ENCODE measurements at regions not wholly inside any gene's neighbourhood (a gene's known extent, or its start where the extent isn't known, plus 50 kb on each side); places are given as distances from the start of the nearest gene placed in this dataset.
"Not testable (repeated sequence)": the region's sequence is repeated elsewhere in the genome, so short reads cannot be mapped to it uniquely, and the experiment has no call there.

DNA sequence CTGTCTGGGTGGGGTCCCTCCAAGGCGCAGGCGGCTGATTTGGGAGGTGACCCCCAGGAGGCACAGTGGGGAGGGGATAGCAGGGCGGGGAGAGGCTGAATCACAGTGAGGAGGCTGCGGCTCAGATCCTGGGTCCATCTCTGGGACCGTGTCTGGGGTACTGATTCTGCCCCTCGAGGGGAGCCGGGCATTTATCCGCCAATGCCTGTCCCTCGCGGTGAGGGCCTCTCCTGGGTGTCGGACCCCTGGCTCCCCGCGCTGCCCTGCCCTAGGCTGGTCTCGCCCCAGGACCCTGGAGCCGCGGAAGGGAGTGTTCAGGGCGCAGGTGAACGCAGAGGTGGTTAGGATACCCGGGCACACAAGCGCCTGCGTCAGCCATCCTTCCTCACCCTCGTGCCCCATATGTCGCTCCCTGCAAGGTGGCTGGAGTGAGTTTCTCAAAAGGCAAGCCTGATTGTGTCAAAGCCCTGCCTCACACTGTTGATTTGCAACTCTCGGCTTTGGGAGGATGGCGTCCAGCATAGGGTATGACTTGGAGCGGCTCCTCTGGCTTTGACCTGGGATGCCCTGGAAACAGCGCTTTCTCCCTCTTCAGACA lies 530.9 kb downstream of the PTPRU start:
- no peak for DNase-seq

DNA sequence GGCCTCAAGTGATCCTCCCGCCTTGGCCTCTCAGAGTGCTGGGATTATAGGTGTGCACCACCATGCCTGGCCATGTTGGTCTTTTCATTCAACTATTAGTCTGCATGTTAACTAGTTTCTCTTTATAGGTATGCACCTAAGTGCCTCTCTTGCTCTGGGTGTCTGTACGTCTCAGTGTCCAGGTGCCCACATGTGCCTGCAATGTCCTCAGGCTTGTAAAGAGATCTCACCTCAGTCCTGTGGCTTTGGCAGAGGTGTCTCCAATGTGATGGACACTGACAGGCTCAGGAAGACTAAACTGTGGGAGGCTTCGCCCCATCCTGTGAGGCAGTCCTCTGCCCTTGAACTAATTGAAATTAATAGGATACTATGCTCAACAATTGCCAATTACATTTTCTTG lies 526.3 kb downstream of the PTPRU start:
- DNase-seq = no peak

DNA sequence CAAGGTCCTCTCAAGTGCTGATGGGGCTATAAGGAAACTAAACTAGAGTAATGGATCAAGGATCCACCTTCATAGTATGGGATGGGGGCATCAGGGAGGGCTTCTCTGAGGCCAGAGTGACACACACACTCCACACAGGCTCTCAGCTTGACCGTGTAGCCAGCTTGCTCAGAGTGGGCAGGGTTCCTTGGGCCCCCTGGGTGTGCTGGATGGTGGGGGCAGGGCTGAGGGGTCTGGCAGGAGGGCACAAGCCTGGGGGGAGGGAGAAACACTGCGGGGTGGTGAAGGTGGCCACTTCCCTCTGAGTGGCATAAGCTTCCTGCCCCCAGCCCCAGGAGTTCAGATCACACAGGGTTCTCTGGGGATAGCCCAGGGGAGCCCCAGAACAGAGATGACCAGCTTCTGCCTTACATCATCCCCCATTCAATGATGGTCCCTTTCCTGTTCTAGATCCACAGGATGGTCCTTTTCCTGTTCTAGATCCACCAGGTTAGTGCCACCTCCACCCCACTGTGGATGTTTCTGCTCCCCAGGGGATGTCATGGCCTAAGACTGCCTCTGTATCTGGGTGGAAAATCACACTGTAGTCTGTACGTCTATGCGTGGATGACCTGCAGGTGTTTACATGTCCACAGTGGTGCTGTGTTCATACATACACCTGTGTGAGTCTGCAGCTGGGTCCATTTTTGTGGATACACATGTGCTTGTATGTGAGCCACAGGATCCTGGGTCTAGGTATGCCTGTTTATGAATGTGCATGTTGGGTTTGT lies 525.0 kb downstream of the PTPRU start:
- DNase-seq = no peak

DNA sequence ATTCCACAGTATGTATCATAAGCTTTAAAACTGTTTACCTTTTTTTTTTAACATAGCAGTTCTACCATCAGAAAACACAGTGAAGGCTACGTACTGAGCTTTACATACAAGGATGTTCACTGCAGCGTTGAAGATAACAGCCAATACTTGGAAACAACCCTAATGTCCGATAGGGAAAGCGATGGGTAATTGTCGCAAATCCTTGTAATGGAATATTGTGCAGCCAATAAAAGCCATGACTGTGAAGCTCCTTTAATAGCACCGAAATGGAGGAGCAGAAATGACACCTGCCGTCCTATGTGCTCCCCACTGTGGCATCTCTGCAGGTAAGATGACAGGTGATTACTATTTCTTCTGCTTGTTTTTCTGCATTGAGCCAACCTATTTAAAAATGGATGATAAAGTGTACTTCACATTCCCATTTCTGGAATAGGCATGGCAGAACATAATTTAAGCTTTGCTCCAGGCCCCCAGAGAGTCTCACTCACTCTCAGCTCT lies 523.8 kb downstream of the PTPRU start:
- DNase-seq = no peak

DNA sequence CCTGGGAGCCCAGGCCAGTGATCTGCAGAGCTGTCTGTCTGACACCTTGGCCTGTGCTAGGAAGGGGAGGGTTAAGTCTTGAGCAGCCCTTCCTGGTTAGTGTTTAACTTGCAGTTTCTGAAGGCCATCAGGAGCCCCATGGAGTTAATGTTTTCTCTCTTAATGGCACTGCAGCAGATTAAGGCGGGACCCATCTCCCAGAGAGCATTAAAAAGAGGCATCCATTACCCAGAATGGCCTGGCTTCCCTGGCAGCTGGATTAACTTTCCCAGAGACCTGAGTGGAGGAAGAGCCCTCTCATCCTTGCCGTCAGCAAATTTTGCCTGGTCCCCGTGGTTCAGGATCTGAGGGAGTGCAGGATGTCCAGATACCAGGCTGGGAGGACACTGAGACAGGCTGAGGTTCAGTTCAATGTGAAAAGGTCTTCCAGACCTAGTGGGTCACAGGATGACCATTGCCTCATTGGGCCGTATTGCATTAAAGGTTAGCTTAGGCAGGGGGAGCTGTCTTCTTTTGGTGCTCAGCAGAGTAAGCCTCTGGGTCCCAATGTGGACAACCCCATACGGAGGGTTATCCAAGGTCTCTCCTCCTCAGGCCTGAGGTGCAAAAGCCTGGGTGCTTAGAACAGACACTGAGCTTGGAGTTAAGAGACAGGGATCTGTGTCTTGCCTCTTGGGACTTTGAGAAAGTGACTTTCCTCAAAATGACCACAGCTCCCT lies 522.6 kb downstream of the PTPRU start:
- no peak for DNase-seq

DNA sequence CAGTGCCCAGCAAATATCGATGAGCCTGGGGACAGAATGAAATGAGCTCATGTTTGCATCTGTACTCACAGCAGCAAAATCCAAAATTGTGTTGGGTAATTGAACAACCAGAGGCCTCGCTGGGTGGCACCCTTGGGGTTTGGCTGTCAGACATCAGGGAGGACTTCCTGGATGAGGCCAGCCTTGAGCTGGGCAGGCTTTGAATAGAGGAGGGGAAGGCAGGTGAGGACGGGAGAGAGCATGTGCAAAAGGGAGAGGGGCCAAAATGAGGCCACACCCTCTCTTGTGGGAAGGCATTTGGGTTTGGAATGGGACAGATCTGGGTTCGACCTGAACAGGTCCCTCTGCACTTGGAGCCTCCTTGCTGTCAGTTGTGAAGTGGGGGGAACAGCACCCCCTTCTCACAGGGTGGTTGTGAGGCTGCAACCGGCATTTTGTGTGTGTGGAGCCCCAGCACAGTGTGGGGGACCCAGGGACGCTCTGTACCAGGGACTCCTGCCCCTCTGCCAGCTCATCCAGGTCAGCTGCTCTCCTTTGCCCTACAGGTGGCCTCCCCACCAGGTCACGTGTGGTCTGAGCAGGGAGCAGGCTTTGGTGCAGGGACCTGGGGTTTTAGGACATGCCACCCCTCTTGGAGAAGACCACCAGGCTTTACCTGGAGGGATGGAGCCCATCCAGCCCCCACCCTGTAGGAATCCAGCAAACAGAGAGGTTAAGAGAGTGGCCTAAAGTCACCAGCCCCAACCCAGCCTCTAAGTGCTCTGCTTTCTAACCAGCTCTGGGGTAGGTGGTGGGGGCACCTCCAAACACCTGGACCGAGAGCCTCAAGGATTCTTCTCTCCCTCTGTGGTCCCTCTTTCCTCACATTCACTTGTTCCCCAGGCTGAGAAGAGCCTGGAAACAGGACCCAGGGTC lies 521.8 kb downstream of the PTPRU start:
- no peak for DNase-seq

DNA sequence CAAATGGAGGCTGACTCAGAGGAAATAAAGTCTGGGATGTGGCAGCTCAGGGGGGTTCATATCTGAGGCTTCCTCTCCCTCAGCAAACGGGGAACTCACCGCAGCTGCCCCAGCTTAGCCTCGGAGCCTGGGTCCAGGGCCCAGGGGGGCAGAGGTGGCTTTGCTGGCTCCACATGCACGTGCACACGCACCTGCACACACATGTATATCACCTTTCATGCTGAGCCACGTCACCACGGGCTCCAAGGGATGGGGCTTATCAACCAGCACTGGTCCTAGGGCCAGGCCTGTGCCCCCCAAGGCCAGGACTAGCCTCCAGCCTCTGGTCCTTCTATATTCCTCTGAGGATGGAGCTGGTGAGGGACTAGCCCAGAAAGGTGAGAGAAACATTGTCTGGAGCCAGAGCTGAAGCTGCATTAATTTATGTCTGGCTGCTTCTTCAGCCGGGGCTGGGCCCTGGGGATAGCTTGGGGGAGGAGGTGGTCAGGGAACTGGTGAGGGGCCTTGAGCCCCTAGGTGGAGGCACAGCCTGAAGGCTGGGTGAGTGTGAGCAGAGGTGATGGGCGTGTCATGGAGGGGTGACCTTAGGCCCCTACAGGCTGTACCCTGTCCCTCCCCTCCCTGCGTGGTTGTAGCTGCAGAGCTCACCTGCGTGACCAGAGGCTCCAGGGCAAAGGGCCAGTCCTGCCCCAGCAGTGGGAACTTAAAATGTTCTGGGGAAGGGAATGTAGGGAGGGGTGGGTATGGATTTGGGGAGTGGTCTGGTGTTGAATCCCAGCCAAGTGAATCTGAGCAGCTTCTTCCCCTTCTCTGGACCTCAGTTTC lies 520.8 kb downstream of the PTPRU start:
- no peak for DNase-seq

DNA sequence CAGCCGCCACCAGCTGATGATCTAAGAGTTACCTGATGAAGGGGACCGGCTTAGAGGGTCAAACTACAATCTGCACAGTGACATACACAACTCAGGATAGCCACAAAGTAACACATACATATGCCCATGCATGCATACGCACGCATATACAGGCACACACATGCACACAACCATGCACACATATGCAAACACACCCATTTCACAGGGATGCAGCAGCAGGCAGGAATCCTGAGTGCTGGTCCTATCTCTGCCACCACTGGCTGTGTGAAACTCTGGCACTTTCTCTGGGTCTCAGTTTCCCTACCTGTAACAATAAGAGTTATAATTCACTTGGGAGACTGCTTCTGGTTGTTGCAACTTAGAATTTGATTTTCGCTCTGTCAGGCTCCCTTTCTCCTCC lies 520.2 kb downstream of the PTPRU start:
- no peak for DNase-seq

DNA sequence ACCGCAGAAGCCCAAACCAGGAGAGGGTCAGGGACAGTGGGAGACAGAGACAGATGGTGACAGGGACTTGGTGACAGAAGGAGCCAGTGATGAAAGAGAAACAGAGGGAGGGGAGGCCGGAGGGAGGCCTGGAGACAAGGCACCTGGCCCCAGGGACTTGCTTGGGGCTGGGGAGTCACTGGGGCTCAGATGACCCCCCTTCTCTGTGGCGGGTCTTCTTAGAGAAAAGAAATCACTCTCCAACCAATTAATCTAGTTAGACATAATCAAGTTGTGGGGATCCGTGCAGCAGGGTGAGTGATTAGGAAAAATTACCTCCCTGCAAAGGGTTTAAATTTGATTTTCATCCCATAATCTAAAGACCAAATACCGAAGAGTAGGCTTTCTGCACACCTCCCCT lies 519.8 kb downstream of the PTPRU start:
- DNase-seq = no peak

DNA sequence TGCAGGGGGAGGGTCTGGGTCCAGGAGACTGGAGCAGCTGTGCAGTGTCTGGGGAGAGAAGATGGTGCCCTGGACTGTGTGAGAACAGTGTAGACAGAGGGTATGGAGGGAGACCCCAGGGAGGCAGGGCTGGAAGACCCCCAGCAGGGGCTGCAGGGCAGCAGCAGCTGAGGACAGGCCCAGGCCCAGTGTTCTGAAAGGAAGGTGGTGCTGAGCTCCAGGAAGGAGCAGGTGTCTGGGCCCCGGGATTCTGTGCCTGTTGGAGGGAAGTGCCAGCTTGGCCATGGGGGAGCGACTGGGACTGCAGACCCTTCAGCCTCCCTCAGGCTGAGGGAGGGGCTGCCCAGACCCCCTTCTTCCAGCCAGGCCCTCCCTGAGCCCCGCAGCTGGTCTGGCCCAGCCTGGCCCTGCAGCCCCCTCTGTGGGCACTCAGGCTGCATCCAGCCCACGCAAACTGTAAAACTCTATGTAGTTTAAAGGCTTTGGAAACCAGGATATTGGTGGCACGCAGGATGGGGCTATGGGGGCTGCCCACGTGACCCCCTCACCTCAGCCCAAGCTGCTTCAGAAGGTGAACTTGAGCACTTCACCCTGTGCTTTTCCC lies 519.2 kb downstream of the PTPRU start:
- not testable (repeated sequence) for DNase-seq

DNA sequence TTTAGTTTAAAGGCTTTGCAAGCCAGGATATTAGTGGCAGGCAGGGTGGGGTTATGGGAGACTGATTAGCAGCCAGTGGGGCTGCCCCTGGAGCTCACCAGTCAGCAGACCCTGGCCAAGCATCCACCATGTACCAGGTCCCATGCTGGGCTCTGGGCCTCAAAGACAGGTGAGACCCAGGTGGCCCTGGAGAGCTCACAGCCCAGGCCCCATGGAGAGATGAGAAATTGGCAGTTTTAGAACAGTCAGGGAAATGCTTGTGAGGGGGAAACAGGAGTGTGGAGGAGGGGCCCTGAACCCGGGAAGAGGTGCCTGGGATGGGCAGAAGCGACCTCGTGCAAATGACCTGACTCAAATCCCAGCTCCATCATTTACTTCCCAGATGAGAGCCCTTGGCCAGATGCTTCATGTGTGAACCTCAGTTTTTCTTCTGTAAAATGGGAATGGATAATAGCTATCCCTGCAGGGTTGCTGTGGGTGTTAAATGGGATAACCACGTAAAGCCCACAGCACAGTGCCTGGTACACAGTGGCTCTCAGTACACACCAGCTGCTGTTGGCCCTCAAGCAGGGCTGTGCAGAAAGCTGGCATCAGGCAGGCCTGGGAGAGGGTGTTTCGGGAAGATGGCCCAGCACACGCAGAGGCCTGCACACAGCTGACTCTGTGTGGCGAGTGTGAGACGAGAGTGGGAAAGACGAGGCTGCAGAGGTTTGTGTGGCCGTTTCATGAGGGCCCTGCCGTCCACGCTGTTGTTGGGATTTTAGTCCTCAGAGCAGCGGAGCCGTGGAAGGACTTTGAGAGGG lies 518.5 kb downstream of the PTPRU start:
- DNase-seq = no peak

DNA sequence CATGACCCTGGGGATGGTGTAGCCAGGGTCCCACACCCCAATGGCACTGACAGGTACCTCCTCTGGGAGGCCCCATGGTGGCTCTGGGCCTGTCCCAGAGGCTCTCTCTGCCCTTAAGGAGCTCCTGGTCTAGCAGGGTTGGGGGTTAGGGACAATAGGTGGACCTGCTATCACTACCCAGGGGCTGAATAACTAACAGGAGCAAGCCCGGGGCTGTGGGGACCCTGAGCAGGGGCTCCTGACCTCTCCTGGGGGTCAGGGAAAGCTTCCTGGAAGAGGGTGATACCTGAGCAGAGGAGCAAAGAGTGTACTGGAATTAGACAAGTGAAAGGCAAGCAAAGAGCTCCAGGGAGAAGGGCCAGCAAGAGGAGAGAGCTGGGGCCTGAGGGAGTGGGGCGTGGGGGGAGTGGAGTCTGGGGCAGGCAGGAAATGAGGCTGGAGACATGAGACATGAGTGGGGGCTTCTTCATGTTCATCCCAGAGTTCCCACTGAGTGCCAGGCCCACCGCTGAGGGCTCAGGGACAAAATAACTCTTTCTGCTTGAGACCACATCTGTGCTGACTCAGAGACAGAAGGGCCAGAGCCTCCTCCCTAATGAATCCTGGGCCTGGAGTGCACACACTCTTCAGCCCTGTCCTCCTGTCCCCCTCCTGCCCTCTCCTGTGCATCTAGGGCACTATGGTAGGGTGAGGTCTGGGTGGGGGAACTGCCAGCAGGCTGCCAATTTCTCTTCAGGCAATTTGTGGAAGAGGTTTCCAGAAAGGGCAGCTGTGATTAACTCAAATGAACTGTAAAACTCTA lies 517.6 kb downstream of the PTPRU start:
- DNase-seq = no peak

DNA sequence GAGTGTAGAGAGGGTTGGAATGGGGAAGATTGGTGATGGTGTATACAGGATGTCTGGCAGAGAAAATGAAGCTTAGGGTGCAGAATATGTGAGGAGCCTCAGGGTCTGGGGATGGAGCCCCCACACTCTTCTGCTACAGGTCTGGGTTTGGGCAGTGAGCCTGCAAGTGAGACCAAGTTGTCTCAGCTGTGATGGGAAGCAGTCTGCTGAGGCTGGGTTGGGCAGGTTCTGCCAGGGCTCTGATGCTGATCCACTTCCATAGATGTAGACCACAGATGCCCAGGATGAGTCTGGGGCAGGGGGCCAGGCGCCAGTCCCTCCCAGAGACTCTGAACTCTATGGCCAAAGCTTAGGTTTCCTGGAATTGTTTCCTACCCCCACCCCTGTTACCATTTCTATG lies 516.9 kb downstream of the PTPRU start:
- DNase-seq = no peak

DNA sequence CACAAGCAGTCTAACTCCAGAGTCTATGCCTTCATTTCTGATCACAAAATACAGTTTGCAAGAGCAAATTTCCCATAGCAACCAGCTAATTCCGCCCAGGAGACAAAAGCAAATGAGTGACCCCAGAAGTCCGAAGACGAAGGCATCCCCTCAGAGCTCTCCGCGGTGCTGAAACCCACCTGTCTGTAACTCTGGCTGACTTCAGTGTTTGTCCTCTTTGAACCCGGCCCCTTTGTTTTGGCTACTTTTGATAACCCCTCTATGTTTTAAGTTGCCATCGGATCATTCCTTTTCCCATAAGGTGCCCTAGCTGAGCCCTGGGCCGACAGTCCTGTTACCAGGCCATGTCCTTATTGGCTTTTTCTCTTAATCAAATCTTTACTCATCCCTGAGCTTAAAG lies 515.8 kb downstream of the PTPRU start:
- DNase-seq = no peak

DNA sequence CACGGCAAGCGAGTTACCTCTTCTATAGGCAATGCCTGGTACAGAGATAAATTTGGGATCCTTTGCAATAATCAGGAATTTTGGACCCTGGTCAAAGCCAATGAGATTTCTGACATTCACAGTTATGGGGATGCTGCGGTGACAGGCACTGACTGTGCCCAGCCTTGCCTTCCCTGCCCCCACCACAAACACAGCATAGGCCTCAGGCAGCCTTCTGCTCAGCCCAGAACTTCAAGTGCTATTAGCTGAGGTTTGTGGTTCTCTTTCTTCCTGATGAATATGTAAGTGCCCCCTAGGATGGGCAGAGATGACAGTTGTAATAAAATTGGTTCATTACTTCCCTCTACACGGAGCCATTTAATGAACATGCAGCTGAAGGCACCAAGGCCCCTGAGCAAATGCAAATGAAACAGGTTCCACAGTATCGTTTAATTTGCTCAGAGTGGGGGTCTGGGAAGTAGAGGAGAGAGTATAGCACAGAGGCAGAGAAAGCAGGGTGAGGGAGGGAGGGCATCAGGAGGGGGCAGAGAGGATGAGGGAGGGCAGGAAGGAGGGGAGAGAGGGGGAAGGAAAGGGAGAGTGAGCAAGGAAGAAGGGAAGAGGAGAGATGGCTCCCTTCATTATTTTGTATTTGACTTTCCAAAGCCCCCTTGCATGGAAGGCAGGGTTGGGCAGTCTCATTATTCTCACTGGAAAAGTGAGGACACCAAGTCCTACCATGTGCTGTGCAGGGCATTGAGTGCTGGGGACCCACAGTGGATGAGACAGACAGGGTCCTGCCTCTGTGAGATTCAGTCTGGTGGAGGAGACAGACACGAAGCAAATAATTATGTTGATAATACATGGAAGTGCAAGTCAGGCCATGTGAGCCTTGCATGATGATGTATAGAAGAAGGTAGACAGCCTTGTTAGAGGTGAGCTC lies 513.0 kb downstream of the PTPRU start:
- DNase-seq = no peak

DNA sequence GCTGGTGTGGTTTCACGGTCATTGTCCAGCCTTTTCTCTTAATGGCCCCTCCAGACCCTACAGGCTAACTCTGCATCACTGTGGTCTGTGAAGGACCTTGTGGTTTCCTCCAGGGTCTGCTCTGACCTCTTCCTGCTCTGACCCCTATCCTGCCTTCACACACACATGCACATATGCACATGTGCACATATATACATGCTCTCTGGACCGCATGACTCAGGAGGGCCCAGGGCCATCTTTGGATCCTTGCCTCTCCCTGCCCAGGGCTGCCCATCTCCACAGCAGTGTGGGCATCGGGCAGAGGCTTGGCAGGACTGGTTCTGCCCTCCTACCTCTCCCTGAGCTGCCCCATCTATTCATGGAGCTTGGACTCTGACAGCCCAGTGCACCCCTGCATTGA lies 510.9 kb downstream of the PTPRU start:
- DNase-seq = no peak

DNA sequence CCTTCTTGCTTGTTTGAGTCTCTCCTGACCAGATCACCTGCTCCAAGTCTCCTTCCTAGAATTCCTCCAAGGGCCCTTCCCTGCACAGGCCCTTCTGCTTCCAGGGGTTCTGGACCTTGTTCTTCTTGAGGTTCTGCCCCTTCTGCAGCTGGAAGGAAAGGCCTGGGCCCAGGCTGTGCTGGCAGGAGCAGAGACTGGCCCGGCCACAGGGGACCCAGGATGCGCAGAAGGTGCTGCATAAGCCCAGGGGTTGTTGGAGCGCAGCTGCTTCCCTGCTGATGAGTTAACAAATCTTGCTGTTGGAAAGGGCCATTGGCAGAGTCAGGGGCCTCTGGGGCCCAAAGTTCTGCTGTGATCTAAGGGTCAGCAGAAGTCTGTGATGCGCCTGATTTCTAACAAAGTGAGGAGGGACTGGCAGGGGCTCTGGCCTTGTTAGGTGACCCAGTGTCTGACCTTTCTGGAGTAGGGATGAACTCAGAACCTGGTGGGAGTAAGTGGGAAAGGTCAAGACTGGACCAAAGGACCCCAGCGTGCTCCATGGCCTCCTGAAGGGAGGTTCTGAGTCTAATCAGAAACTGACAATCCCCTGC lies 509.8 kb downstream of the PTPRU start:
- no peak for DNase-seq
